IMR-90 (cell line): ENCODE measurements at regions not wholly inside any gene's neighbourhood (a gene's known extent, or its start where the extent isn't known, plus 50 kb on each side); places are given as distances from the start of the nearest gene placed in this dataset.

Experiments used
- ATAC-seq: fragments of 200-7000 bp; cut with Tn5 transposase; 2 replicates; pipeline ENCODE4 v1.9.1; 2020; ENCODE audit warnings: low read depth, mild to moderate bottlenecking, moderate library complexity
- BruUV-seq: library from RNA; stranded (reverse); fragments of 400-500 nt; replicated peaks from 2 replicates; lab custom pipeline; 2021; lab: Mats Ljungman, UMichigan
- CTCF ChIA-PET: fragments of 300-600 bp; formaldehyde crosslinking; extraction: SDS; loops from one replicate; lab custom pipeline; 2021; ENCODE audit warnings: antibody characterized with exemption; lab: Yijun Ruan, JAX
- POLR2A ChIA-PET: fragments of 300-600 bp; sonication (Branson Sonifier 250); formaldehyde crosslinking; loops from one replicate; lab custom pipeline; 2022; ENCODE audit warnings: antibody characterized with exemption; ENCODE audit not compliant: unreplicated experiment; lab: Charles Lee
- DNase-seq: peaks from one replicate; pipeline ENCODE4 v3.0.0; 2013
- H2AFZ ChIP-seq: replicated peaks from 2 replicates; pipeline ENCODE3; 2013; ENCODE audit warnings: low read length, mild to moderate bottlenecking; ENCODE audit not compliant: poor library complexity
- H2AK5ac ChIP-seq: 2 replicates; pipeline ENCODE4 v1.6.1; 2013; ENCODE audit warnings: low read depth, low read length, inconsistent platforms
- H2AK9ac ChIP-seq: replicated peaks from 2 replicates; pipeline ENCODE3; 2013; ENCODE audit warnings: mild to moderate bottlenecking, low read depth, low read length, moderate library complexity; ENCODE audit not compliant: poor library complexity
- H2BK120ac ChIP-seq: 2 replicates; pipeline ENCODE4 v1.6.1; 2013; ENCODE audit warnings: low read depth, low read length, inconsistent platforms
- H2BK15ac ChIP-seq: 3 replicates; pipeline ENCODE4 v1.6.1; 2013; ENCODE audit warnings: low read depth, low read length, inconsistent platforms
- H2BK20ac ChIP-seq: 2 replicates; pipeline ENCODE4 v1.6.1; 2013; ENCODE audit warnings: low read depth, mild to moderate bottlenecking, inconsistent platforms, low read length, moderate library complexity
- H2BK5ac ChIP-seq: 2 replicates; pipeline ENCODE4 v1.6.1; 2013; ENCODE audit warnings: mild to moderate bottlenecking, low read depth, low read length, inconsistent platforms; ENCODE audit not compliant: poor library complexity, severe bottlenecking
- H3K14ac ChIP-seq: replicated peaks from 2 replicates; pipeline ENCODE4 v1.6.1; 2013; ENCODE audit warnings: low read depth, low read length, inconsistent platforms
- H3K18ac ChIP-seq: 2 replicates; pipeline ENCODE4 v1.6.1; 2013; ENCODE audit warnings: low read depth, low read length, control low read depth
- H3K23ac ChIP-seq: 2 replicates; pipeline ENCODE4 v1.6.1; 2013; ENCODE audit warnings: low read depth, low read length, inconsistent platforms
- H3K27ac ChIP-seq: 2 replicates; pipeline ENCODE4 v1.5.1; 2013; ENCODE audit warnings: mild to moderate bottlenecking, control low read depth, low read length; ENCODE audit not compliant: insufficient read depth
- H3K27me3 ChIP-seq: 2 replicates; pipeline ENCODE4 v1.6.1; 2013; ENCODE audit warnings: low read length; ENCODE audit not compliant: control insufficient read depth, insufficient read depth
- H3K36me3 ChIP-seq: 2 replicates; pipeline ENCODE4 v1.6.1; 2013; ENCODE audit warnings: low read length, mixed read lengths; ENCODE audit not compliant: control insufficient read depth, insufficient read depth
- H3K4ac ChIP-seq: 2 replicates; pipeline ENCODE4 v1.6.1; 2013; ENCODE audit warnings: low read depth, low read length, inconsistent platforms
- H3K4me1 ChIP-seq: 2 replicates; pipeline ENCODE4 v1.6.1; 2013; ENCODE audit warnings: low read length, mixed read lengths; ENCODE audit not compliant: control insufficient read depth, insufficient read depth
- H3K4me2 ChIP-seq: 2 replicates; pipeline ENCODE4 v1.6.1; 2013; ENCODE audit warnings: low read depth, mild to moderate bottlenecking, control low read depth, low read length, moderate library complexity
- H3K4me3 ChIP-seq: 2 replicates; pipeline ENCODE4 v1.5.1; 2013; ENCODE audit warnings: low read depth, mild to moderate bottlenecking, control low read depth, low read length, moderate library complexity; ENCODE audit not compliant: insufficient read depth
- H3K56ac ChIP-seq: 2 replicates; pipeline ENCODE4 v1.6.1; 2013; ENCODE audit warnings: low read length, inconsistent platforms; ENCODE audit not compliant: insufficient read depth; ENCODE audit errors: extremely low read depth
- H3K79me1 ChIP-seq, 2 experiments: 2 replicates each; pipeline ENCODE4 v1.6.1; 2013; ENCODE audit warnings: low read length in 2 of 2, inconsistent platforms in 1 of 2, low read depth in 1 of 2
- H3K9ac ChIP-seq: 2 replicates; pipeline ENCODE4 v1.6.1; 2013; ENCODE audit warnings: low read depth, low read length, control low read depth
- H3K9me1 ChIP-seq: 2 replicates; pipeline ENCODE4 v1.6.1; 2013; ENCODE audit warnings: low read length, inconsistent platforms; ENCODE audit not compliant: insufficient read depth
- H3K9me3 ChIP-seq: 2 replicates; pipeline ENCODE4 v1.6.1; 2013; ENCODE audit warnings: low read length; ENCODE audit not compliant: control insufficient read depth, insufficient read depth
- H4K20me1 ChIP-seq: 2 replicates; pipeline ENCODE4 v1.6.1; 2013; ENCODE audit warnings: low read length, inconsistent platforms; ENCODE audit not compliant: insufficient read depth
- H4K5ac ChIP-seq: 2 replicates; pipeline ENCODE4 v1.6.1; 2013; ENCODE audit warnings: mild to moderate bottlenecking, low read depth, low read length, control low read depth
- H4K8ac ChIP-seq, 2 experiments: 2 replicates each; pipeline ENCODE4 v1.6.1; 2013; ENCODE audit warnings: low read depth in 2 of 2, low read length in 2 of 2, control low read depth in 1 of 2, inconsistent platforms in 1 of 2
- H4K91ac ChIP-seq: 2 replicates; pipeline ENCODE4 v1.6.1; 2013; ENCODE audit warnings: low read depth, low read length, inconsistent platforms; ENCODE audit not compliant: insufficient read depth
- BHLHE40 ChIP-seq: fragments of 150-350 bp; IDR thresholded peaks from 2 replicates; pipeline ENCODE4 v1.6.1; 2016; ENCODE audit warnings: mild to moderate bottlenecking, low read depth, low read length
- CEBPB ChIP-seq: IDR thresholded peaks from 2 replicates; pipeline ENCODE4 v1.6.1; 2012; ENCODE audit warnings: low read depth, low read length, improper control_type of control experiment
- CHD1 ChIP-seq: IDR thresholded peaks from 2 replicates; pipeline ENCODE4 v1.6.1; 2012; ENCODE audit warnings: low read depth, low read length, improper control_type of control experiment
- FOS ChIP-seq: fragments of 150-350 bp; IDR thresholded peaks from 2 replicates; pipeline ENCODE4 v1.6.1; 2016; ENCODE audit warnings: low read depth, low read length
- MAFK ChIP-seq: IDR thresholded peaks from 2 replicates; pipeline ENCODE4 v1.6.1; 2012; ENCODE audit warnings: low read depth, low read length, improper control_type of control experiment
- MAZ ChIP-seq: IDR thresholded peaks from 2 replicates; pipeline ENCODE4 v1.6.1; 2012; ENCODE audit warnings: low read depth, mild to moderate bottlenecking, low read length, improper control_type of control experiment, moderate library complexity, borderline replicate concordance
- MXI1 ChIP-seq: IDR thresholded peaks from 2 replicates; pipeline ENCODE4 v1.6.1; 2012; ENCODE audit warnings: low read depth, mild to moderate bottlenecking, low read length, moderate library complexity, borderline replicate concordance
- NFE2L2 ChIP-seq: fragments of 150-350 bp; IDR thresholded peaks from 2 replicates; pipeline ENCODE4 v1.6.1; 2016; ENCODE audit warnings: low read depth, mild to moderate bottlenecking, low read length
- POLR2A ChIP-seq: IDR thresholded peaks from 2 replicates; pipeline ENCODE4 v1.6.1; 2012; ENCODE audit warnings: mild to moderate bottlenecking, low read depth, low read length
- RAD21 ChIP-seq: IDR thresholded peaks from 2 replicates; pipeline ENCODE4 v1.6.1; 2012; ENCODE audit warnings: low read length, improper control_type of control experiment
- RCOR1 ChIP-seq: IDR thresholded peaks from 2 replicates; pipeline ENCODE4 v1.6.1; 2012; ENCODE audit warnings: mild to moderate bottlenecking, low read length, improper control_type of control experiment; ENCODE audit not compliant: insufficient replicate concordance
- RFX5 ChIP-seq: IDR thresholded peaks from 2 replicates; pipeline ENCODE4 v1.8.0; 2012; ENCODE audit warnings: low read depth, mild to moderate bottlenecking, low read length, moderate library complexity
- SMC3 ChIP-seq: fragments of 150-350 bp; IDR thresholded peaks from 2 replicates; pipeline ENCODE4 v1.6.1; 2016; ENCODE audit warnings: low read depth, mild to moderate bottlenecking, antibody characterized with exemption, low read length, moderate library complexity
- USF2 ChIP-seq: fragments of 150-350 bp; IDR thresholded peaks from 2 replicates; pipeline ENCODE4 v1.6.1; 2017; ENCODE audit warnings: mild to moderate bottlenecking, antibody characterized with exemption, low read length, low read depth
- WGBS, 2 experiments: methylation state at CpG; one replicate each; pipeline versions ENCODE4 v1.1.5 to v1.1.7; 2013; ENCODE audit warnings: missing lambda C conversion rate in 2 of 2; ENCODE audit not compliant: insufficient read length in 1 of 2; ENCODE audit errors: extremely low coverage in 2 of 2; 5-methylcytosine and 5-hydroxymethylcytosine counted together
- dilution Hi-C: fragments of 300-500 bp; cut with HindIII; formaldehyde crosslinking; loops from one replicate; pipeline ENCODE4 v1.14.3; 2018; ENCODE audit warnings: low sequenced_read_pairs; ENCODE audit not compliant: unreplicated experiment
- in situ Hi-C: fragments of 300-500 bp; cut with MboI; formaldehyde crosslinking; loops from 3 replicates; pipeline ENCODE4 v1.14.3; 2019; ENCODE audit warnings: low sequenced_read_pairs, inconsistent platforms, mixed read lengths
- intact Hi-C: fragments of 100-400 bp; cut with micrococcal nuclease; formaldehyde crosslinking; loops from 2 replicates; pipeline ENCODE4 v1.10.0; 2022
- TF ChIP-seq, protein P1 (sequence below): conservative IDR thresholded peaks from 2 replicates; pipeline ENCODE4 v1.5.1; 2012; ENCODE audit warnings: mild to moderate bottlenecking, low read depth, low read length, improper control_type of control experiment
- TF ChIP-seq, protein P2 (sequence below): fragments of 150-350 bp; IDR thresholded peaks from 2 replicates; pipeline ENCODE4 v1.6.1; 2016; ENCODE audit warnings: low read depth, mild to moderate bottlenecking, low read length, moderate library complexity, borderline replicate concordance

DNA sequence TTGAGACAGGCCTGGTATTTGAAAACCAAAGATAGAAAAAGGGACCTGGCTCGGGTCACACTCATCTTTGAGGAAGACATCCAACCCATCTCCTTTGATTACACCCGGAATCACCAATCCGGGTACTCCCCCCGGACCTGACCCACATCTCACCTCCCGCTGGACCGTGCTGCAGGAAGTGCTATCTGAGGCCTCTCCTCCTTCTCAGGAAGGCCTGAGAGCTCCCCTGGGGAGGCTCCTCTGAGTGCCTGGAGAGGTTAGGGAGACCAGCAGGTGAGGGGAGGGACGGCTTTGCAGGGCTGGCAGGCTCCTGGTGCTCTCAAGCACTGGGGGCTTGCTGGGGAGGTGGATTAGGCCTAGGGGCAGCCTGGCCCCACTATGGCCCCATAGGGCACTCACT, 170.9 kb downstream of the ACKR3 start:
- H3K9ac ChIP-seq: no peak overlapping the region
- no peak overlapping the region for H2AFZ ChIP-seq
- no peaks in the 10 kb centered on the region for H3K36me3 ChIP-seq
- TF ChIP-seq USF2 (no peak), RAD21 (no peak), MXI1 (no peak), SMC3 (no peak), MAFK (no peak), CEBPB (no peak), FOS (no peak), BHLHE40 (no peak), RFX5 (no peak), CHD1 (no peak), POLR2A (no peak), NFE2L2 (no peak), RCOR1 (no peak), MAZ (no peak)
- TF ChIP-seq, protein P1, sequence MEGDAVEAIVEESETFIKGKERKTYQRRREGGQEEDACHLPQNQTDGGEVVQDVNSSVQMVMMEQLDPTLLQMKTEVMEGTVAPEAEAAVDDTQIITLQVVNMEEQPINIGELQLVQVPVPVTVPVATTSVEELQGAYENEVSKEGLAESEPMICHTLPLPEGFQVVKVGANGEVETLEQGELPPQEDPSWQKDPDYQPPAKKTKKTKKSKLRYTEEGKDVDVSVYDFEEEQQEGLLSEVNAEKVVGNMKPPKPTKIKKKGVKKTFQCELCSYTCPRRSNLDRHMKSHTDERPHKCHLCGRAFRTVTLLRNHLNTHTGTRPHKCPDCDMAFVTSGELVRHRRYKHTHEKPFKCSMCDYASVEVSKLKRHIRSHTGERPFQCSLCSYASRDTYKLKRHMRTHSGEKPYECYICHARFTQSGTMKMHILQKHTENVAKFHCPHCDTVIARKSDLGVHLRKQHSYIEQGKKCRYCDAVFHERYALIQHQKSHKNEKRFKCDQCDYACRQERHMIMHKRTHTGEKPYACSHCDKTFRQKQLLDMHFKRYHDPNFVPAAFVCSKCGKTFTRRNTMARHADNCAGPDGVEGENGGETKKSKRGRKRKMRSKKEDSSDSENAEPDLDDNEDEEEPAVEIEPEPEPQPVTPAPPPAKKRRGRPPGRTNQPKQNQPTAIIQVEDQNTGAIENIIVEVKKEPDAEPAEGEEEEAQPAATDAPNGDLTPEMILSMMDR: no peak
- TF ChIP-seq, protein P2, sequence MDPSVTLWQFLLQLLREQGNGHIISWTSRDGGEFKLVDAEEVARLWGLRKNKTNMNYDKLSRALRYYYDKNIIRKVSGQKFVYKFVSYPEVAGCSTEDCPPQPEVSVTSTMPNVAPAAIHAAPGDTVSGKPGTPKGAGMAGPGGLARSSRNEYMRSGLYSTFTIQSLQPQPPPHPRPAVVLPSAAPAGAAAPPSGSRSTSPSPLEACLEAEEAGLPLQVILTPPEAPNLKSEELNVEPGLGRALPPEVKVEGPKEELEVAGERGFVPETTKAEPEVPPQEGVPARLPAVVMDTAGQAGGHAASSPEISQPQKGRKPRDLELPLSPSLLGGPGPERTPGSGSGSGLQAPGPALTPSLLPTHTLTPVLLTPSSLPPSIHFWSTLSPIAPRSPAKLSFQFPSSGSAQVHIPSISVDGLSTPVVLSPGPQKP: no peak
- no peak overlapping the region for H2BK20ac ChIP-seq
- ATAC-seq: no peak
- H2BK15ac ChIP-seq: no peak overlapping the region
- H3K27ac ChIP-seq: no peak overlapping the region
- peaks cover 5% of the 10 kb centered on the region; the same call in 1 of the 2 replicates for H3K4me1 ChIP-seq
- H3K23ac ChIP-seq: no peak overlapping the region
- H2AK9ac ChIP-seq: no peak overlapping the region
- no peak overlapping the region for H3K14ac ChIP-seq
- H2AK5ac ChIP-seq: no peak overlapping the region
- H2BK5ac ChIP-seq: no peak overlapping the region
- H3K27me3 ChIP-seq: peaks cover 36% of the 10 kb centered on the region
- H3K4ac ChIP-seq: no peak overlapping the region
- DNase-seq: no peak
- no peak overlapping the region for H3K56ac ChIP-seq
- H4K5ac ChIP-seq: no peak overlapping the region
- no peak overlapping the region for H2BK120ac ChIP-seq
- ChIA-PET POLR2A (no interaction called here), CTCF (no interaction called here)
- no peak overlapping the region for H4K91ac ChIP-seq
- intact Hi-C loops: no loop called here
- H4K20me1 ChIP-seq: no peaks in the 10 kb centered on the region
- no peak overlapping the region for H3K4me2 ChIP-seq
- H3K18ac ChIP-seq: no peak overlapping the region
- no peaks in the 10 kb centered on the region for H3K9me1 ChIP-seq
- no peaks in the 10 kb centered on the region; the same call in 1 of the 2 replicates for H3K9me3 ChIP-seq
- dilution Hi-C loops: no loop called here
- no peak overlapping the region for H3K4me3 ChIP-seq
- no peak overlapping the region for H4K8ac ChIP-seq
- H3K79me1 ChIP-seq: no peaks in the 10 kb centered on the region
- BruUV-seq: no TSS peak
- in situ Hi-C loops: no loop called here
- WGBS, 2 experiments: no CpG with 5 or more reads among the region's 7 CpGs
